WI38 (cell line): ENCODE measurements at regions not wholly inside any gene's neighbourhood (a gene's known extent, or its start where the extent isn't known, plus 50 kb on each side); places are given as distances from the start of the nearest gene placed in this dataset.

Experiments
- H3K4me3 ChIP-seq: 2 replicates; pipeline ENCODE4 v1.5.1; 2011; ENCODE audit warnings: low read depth, mild to moderate bottlenecking, control low read depth, low read length
- CTCF ChIP-seq: IDR thresholded peaks from 2 replicates; pipeline ENCODE4 v1.5.1; 2012; ENCODE audit warnings: low read depth, mild to moderate bottlenecking, control low read depth, low read length

- no peak overlapping the region for H3K4me3 ChIP-seq
- no peak for TF ChIP-seq CTCF
These were observed 724.6 kb downstream of the CENPC start for GRCh38 chr4:66820681-66821080.

- TF ChIP-seq CTCF, result no peak
- H3K4me3 ChIP-seq, result no peak overlapping the region
These were observed 731.0 kb downstream of the CENPC start for GRCh38 chr4:66814277-66814676.

GRCh38 chr4:66805582-66805981 is 739.7 kb downstream of the CENPC start:
- TF ChIP-seq CTCF, result no peak
- no peak overlapping the region for H3K4me3 ChIP-seq

- TF ChIP-seq CTCF, result no peak
- H3K4me3 ChIP-seq, result no peak overlapping the region
These were observed 740.3 kb downstream of the CENPC start for GRCh38 chr4:66804979-66805378.

GRCh38 chr4:66797608-66798007 is 747.7 kb downstream of the CENPC start:
- no peak for TF ChIP-seq CTCF
- H3K4me3 ChIP-seq, result no peak overlapping the region

GRCh38 chr4:66795724-66796123 is 749.6 kb downstream of the CENPC start:
- H3K4me3 ChIP-seq, result no peak overlapping the region
- no peak for TF ChIP-seq CTCF

- no peak overlapping the region for H3K4me3 ChIP-seq
- TF ChIP-seq CTCF, result no peak
These were observed 750.8 kb downstream of the CENPC start for GRCh38 chr4:66794390-66795034.
